Right lobe of liver (tissue), 6 donors: ENCODE measurements at regions not wholly inside any gene's neighbourhood (a gene's known extent, or its start where the extent isn't known, plus 50 kb on each side); places are given as distances from the start of the nearest gene placed in this dataset.
"Not testable (repeated sequence)": the region's sequence is repeated elsewhere in the genome, so short reads cannot be mapped to it uniquely, and the experiment has no call there.

Experiments
- ATAC-seq, 4 donors: fragments of 200-7000 bp; cut with Tn5 transposase; one replicate each; pipeline ENCODE4 v1.9.1; 2020; ENCODE audit warnings: mild to moderate bottlenecking in 4 of 4, moderate library complexity in 4 of 4
- DNase-seq, 3 donors: peaks; one replicate each; pipeline ENCODE4 v3.0.0-alpha.2; 2020
- H3K27ac ChIP-seq, 3 donors: fragments of 200-600 bp; one replicate each; pipeline ENCODE4 v1.8.0; 2022
- H3K27me3 ChIP-seq, 2 donors: fragments of 200-600 bp; one replicate each; pipeline ENCODE4 v1.8.0; 2022
- H3K36me3 ChIP-seq, 4 donors: fragments of 200-600 bp; sonication (generic) in 1 of 4; one replicate each; pipeline versions ENCODE4 v1.5.1 to v1.8.0; 2017 to 2022; ENCODE audit warnings: control low read depth in 1 of 4
- H3K4me1 ChIP-seq, 4 donors: fragments of 200-600 bp; sonication (generic) in 1 of 4; one replicate each; pipeline versions ENCODE4 v1.5.1 to v1.8.0; 2017 to 2022; ENCODE audit warnings: control low read depth in 1 of 4
- H3K4me3 ChIP-seq, 3 donors: fragments of 200-600 bp; one replicate each; pipeline ENCODE4 v1.8.0; 2022
- H3K9me3 ChIP-seq, 4 donors: fragments of 200-600 bp; sonication (generic) in 1 of 4; one replicate each; pipeline versions ENCODE4 v1.5.1 to v1.8.0; 2017 to 2022; ENCODE audit warnings: control low read depth in 1 of 4
- CTCF ChIP-seq, 4 donors: fragments of 200-600 bp in 3 of 4; fragments of 450-650 bp in 1 of 4; IDR thresholded peaks; one replicate each; pipeline versions ENCODE4 v1.5.1 to v1.8.0; 2016 to 2022; ENCODE audit warnings: antibody characterized with exemption in 4 of 4, mild to moderate bottlenecking in 2 of 4
- POLR2A ChIP-seq: fragments of 450-650 bp; IDR thresholded peaks from one replicate; pipeline ENCODE4 v1.6.1; 2017; ENCODE audit warnings: antibody characterized with exemption, mild to moderate bottlenecking
- WGBS: methylation state at CpG from one replicate; pipeline ENCODE4 v1.1.6; 2018; ENCODE audit warnings: low coverage, low lambda C conversion rate; ENCODE audit not compliant: insufficient coverage; ENCODE audit errors: missing lambda C conversion rate; 5-methylcytosine and 5-hydroxymethylcytosine counted together
- intact Hi-C, 2 donors: fragments of 100-400 bp; cut with DNase I; formaldehyde crosslinking; loops; one replicate each; pipeline versions ENCODE4 v1.11.2 to v1.14.1; 2022
- donor health status: DM: no; HTN: yes; CAD: no.
- donor health status: DM: no; HTN: no; CAD: no.
- donor health status: DM: no; HTN: no; CAD: no.
- donor health status: DM: no; HTN: yes; CAD: no.
- donor health status: DM: no; HTN: yes; CAD: no.

DNA sequence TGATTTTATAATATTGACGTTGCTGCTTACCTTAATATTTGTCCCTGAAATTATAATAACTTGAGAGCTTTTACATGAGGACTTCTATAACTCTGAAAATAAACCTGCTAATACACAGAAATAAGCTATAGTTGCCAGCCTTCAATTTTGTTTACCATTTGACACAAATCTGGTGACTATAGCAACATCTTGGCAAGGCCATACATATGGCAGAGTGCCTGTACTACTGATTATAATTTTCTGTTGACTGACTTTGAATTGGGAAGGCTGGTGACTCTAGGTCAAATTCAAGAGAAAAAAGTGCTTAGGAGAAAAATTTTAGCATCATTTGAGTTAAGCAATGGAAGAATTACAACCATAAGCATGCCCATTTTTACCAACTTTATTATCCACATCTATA is 581.4 kb upstream of the PTPRD start:
- no peak for TF ChIP-seq CTCF (IDR thresholded peaks at IDR 0.05)
- intact Hi-C loops, result no loop called here
- WGBS, result 41% methylated on average over 1 of the region's 1 CpG

GRCh38 chr9:11196840-11197365 is 584.1 kb upstream of the PTPRD start:
- H3K36me3 ChIP-seq, H3K4me1 ChIP-seq, H3K4me3 ChIP-seq, H3K27me3 ChIP-seq, DNase-seq, intact Hi-C loops, ATAC-seq, H3K27ac ChIP-seq, H3K9me3 ChIP-seq: not testable (repeated sequence)
- no CpG with 5 or more reads among the region's 22 CpGs for WGBS

More for the DNA sequence above, 581.4 kb upstream of the PTPRD start:
- no peaks in the 10 kb centered on the region for H3K27me3 ChIP-seq
- no peak overlapping the region for H3K27ac ChIP-seq
- no peak overlapping the region for H3K4me3 ChIP-seq
- DNase-seq, result no peak
- H3K4me1 ChIP-seq, result no peaks in the 10 kb centered on the region
- H3K9me3 ChIP-seq, result no peaks in the 10 kb centered on the region
- no peaks in the 10 kb centered on the region for H3K36me3 ChIP-seq
- no peak for ATAC-seq

GRCh38 chr9:11199335-11199734 is 586.5 kb upstream of the PTPRD start:
- Histone ChIP-seq H3K27me3 (no peaks in the 10 kb centered on the region), H3K27ac (no peak overlapping the region), H3K9me3 (no peaks in the 10 kb centered on the region), H3K4me1 (no peaks in the 10 kb centered on the region), H3K36me3 (no peaks in the 10 kb centered on the region), H3K4me3 (no peak overlapping the region)
- intact Hi-C loops, result no loop called here
- DNase-seq (no peak), ATAC-seq (no peak)
- WGBS, result no CpG with 5 or more reads among the region's 2 CpGs
- TF ChIP-seq CTCF (IDR thresholded peaks at IDR 0.05) (no peak), POLR2A (no peak)

DNA sequence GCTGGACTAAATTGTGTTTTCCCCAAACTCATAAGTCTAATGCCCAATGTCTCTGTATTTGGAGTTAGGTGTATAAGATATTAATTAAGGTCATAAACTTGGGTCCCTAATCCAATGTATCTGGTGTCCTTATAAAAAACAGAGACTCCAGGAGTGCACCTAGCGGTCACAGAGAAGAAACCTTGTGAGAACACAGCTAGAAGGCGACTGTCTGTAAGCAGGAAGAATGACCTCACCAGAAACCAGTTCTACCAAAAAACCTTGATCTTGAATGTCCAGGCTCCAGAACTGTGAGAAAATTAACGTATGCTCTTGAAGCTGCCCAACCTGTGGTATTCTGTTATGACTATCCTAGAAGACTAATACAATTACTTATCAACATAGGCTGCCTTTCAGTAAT is 591.7 kb upstream of the PTPRD start:
- H3K36me3 ChIP-seq, result no peaks in the 10 kb centered on the region
- H3K27me3 ChIP-seq, result no peaks in the 10 kb centered on the region
- no peak for TF ChIP-seq POLR2A
- no peak for TF ChIP-seq CTCF (IDR thresholded peaks at IDR 0.05)
- DNase-seq (no peak), ATAC-seq (no peak)
- H3K4me1 ChIP-seq, result no peaks in the 10 kb centered on the region
- intact Hi-C loops, result no loop called here
- no peak overlapping the region for H3K4me3 ChIP-seq
- 53% methylated on average over 3 of the region's 3 CpGs for WGBS
- no peak overlapping the region for H3K27ac ChIP-seq
- H3K9me3 ChIP-seq, result no peaks in the 10 kb centered on the region

DNA sequence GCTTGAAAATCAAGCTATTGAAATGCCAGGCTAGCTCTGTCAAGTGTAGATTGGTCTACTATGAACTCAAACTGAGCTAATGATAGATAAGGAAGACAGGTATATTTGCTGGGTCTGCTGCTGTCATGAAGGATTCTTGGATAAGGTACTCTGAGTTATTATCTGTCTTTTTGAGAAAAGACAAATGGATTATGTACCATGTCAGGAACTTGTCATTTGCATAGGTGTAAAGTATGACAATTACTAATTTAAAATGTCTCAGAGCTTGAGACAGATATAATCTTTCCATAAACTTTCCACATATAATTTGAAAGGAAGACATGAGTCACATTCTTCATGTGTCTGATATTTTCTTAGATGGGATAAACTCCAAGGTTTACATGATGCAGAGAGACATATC is 594.1 kb upstream of the PTPRD start:
- H3K4me1 ChIP-seq, result no peaks in the 10 kb centered on the region
- intact Hi-C loops, result no loop called here
- no peak for TF ChIP-seq POLR2A
- no peak for TF ChIP-seq CTCF (IDR thresholded peaks at IDR 0.05)
- H3K27me3 ChIP-seq, result no peaks in the 10 kb centered on the region
- no peaks in the 10 kb centered on the region for H3K9me3 ChIP-seq
- DNase-seq, result no peak
- no peak overlapping the region for H3K27ac ChIP-seq
- no peaks in the 10 kb centered on the region for H3K36me3 ChIP-seq
- ATAC-seq, result no peak
- no peak overlapping the region for H3K4me3 ChIP-seq
